PC-9 (cell line): ENCODE measurements at regions not wholly inside any gene's neighbourhood (a gene's known extent, or its start where the extent isn't known, plus 50 kb on each side); places are given as distances from the start of the nearest gene placed in this dataset.
A peak's percentile ranks its signal among the peaks of the same experiment; 100 is the strongest.

Source experiments
- BruUV-seq: library from RNA; stranded (reverse); fragments of 400-500 nt; replicated peaks from 2 replicates; lab custom pipeline; 2021; lab: Mats Ljungman, UMichigan
- CTCF ChIA-PET: fragments of 300-600 bp; sonication (Branson Sonifier 250); formaldehyde crosslinking; loops from one replicate; lab custom pipeline; 2022; ENCODE audit warnings: antibody characterized with exemption; lab: Charles Lee
- POLR2A ChIA-PET: fragments of 300-600 bp; sonication (Branson Sonifier 250); formaldehyde crosslinking; loops from one replicate; lab custom pipeline; 2022; ENCODE audit warnings: antibody characterized with exemption; ENCODE audit not compliant: unreplicated experiment; lab: Charles Lee
- DNase-seq, 2 experiments: peaks; one replicate each; pipeline versions ENCODE4 v3.0.0 to v3.0.0-alpha.2; 2015 to 2022; ENCODE audit warnings: mixed read lengths in 1 of 2
- H2AFZ ChIP-seq: fragments of 200-600 bp; sonication (generic); 2 replicates; pipeline ENCODE4 v1.8.1; 2017; ENCODE audit warnings: antibody characterized with exemption
- H3F3A ChIP-seq: fragments of 200-600 bp; sonication (generic); 2 replicates; pipeline ENCODE4 v1.8.1; 2017; ENCODE audit warnings: antibody characterized with exemption, mild to moderate bottlenecking, low read depth; ENCODE audit not compliant: insufficient read depth
- H3K27ac ChIP-seq: fragments of 200-600 bp; sonication (generic); 2 replicates; pipeline ENCODE4 v1.6.1; 2016; ENCODE audit warnings: mixed run types
- H3K27me3 ChIP-seq: fragments of 200-600 bp; sonication (generic); 2 replicates; pipeline ENCODE4 v1.6.1; 2016; ENCODE audit warnings: low read depth, mixed run types; ENCODE audit not compliant: insufficient read depth
- H3K36me3 ChIP-seq: fragments of 200-600 bp; sonication (generic); 2 replicates; pipeline ENCODE4 v1.6.1; 2016; ENCODE audit warnings: low read depth, mixed run types
- H3K4me1 ChIP-seq: fragments of 200-600 bp; sonication (generic); replicated peaks from 2 replicates; pipeline ENCODE4 v1.6.1; 2016; ENCODE audit warnings: mixed run types; ENCODE audit not compliant: insufficient read depth
- H3K4me2 ChIP-seq: fragments of 200-600 bp; sonication (generic); 2 replicates; pipeline ENCODE4 v1.6.1; 2017; ENCODE audit warnings: mixed run types
- H3K4me3 ChIP-seq: fragments of 200-600 bp; sonication (generic); 2 replicates; pipeline ENCODE4 v1.6.1; 2016; ENCODE audit warnings: mixed run types
- H3K79me2 ChIP-seq: fragments of 200-600 bp; sonication (generic); 2 replicates; pipeline ENCODE4 v1.6.1; 2017; ENCODE audit warnings: low read depth, mixed run types
- H3K9me2 ChIP-seq: fragments of 200-600 bp; sonication (generic); 2 replicates; pipeline ENCODE4 v1.8.1; 2017; ENCODE audit warnings: mild to moderate bottlenecking; ENCODE audit not compliant: insufficient read depth
- H3K9me3 ChIP-seq: fragments of 200-600 bp; sonication (generic); 2 replicates; pipeline ENCODE4 v1.8.1; 2016; ENCODE audit warnings: low read depth; ENCODE audit not compliant: insufficient read depth
- H4K20me1 ChIP-seq: fragments of 200-600 bp; sonication (generic); 2 replicates; pipeline ENCODE4 v1.8.1; 2017; ENCODE audit not compliant: insufficient read depth
- EZH2 ChIP-seq: fragments of 200-600 bp; sonication (generic); IDR thresholded peaks from 2 replicates; pipeline ENCODE4 v1.8.0; 2017; ENCODE audit warnings: antibody characterized with exemption, low read depth
- intact Hi-C: fragments of 100-400 bp; cut with micrococcal nuclease; formaldehyde crosslinking; loops from one replicate; pipeline ENCODE4 v1.10.0; 2022; ENCODE audit not compliant: unreplicated experiment
- TF ChIP-seq, protein P1 (sequence below): fragments of 200-600 bp; sonication (generic); conservative IDR thresholded peaks from 2 replicates; pipeline ENCODE4 v1.6.1; 2017; ENCODE audit warnings: mixed run types, antibody characterized with exemption, mild to moderate bottlenecking, moderate library complexity

- ChIA-PET CTCF (no interaction called here), POLR2A (no interaction called here)
- Histone ChIP-seq H3K9me2 (no peaks in the 10 kb centered on the region), H3K27me3 (no peaks in the 10 kb centered on the region), H3K36me3 (no peaks in the 10 kb centered on the region), H3K4me3 (no peak overlapping the region), H3K9me3 (no peaks in the 10 kb centered on the region), H4K20me1 (no peaks in the 10 kb centered on the region), H3K27ac (no peak overlapping the region), H2AFZ (no peak overlapping the region), H3K4me1 (no peaks in the 10 kb centered on the region), H3K79me2 (no peaks in the 10 kb centered on the region), H3K4me2 (no peak overlapping the region), H3F3A (no peaks in the 10 kb centered on the region)
- no TSS peak for BruUV-seq
- no peak for DNase-seq
- intact Hi-C loops, result loop anchor here (10.0 kb wide), 1 partner anchor 242 kb away; no protein-coding TSS in a partner anchor
- TF ChIP-seq, protein P1, sequence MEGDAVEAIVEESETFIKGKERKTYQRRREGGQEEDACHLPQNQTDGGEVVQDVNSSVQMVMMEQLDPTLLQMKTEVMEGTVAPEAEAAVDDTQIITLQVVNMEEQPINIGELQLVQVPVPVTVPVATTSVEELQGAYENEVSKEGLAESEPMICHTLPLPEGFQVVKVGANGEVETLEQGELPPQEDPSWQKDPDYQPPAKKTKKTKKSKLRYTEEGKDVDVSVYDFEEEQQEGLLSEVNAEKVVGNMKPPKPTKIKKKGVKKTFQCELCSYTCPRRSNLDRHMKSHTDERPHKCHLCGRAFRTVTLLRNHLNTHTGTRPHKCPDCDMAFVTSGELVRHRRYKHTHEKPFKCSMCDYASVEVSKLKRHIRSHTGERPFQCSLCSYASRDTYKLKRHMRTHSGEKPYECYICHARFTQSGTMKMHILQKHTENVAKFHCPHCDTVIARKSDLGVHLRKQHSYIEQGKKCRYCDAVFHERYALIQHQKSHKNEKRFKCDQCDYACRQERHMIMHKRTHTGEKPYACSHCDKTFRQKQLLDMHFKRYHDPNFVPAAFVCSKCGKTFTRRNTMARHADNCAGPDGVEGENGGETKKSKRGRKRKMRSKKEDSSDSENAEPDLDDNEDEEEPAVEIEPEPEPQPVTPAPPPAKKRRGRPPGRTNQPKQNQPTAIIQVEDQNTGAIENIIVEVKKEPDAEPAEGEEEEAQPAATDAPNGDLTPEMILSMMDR, result peak; percentile 70
- no peak for TF ChIP-seq EZH2
Observed at GRCh38 chrX:95076449-95076848, 1402.4 kb downstream of the FAM133A start.

DNA sequence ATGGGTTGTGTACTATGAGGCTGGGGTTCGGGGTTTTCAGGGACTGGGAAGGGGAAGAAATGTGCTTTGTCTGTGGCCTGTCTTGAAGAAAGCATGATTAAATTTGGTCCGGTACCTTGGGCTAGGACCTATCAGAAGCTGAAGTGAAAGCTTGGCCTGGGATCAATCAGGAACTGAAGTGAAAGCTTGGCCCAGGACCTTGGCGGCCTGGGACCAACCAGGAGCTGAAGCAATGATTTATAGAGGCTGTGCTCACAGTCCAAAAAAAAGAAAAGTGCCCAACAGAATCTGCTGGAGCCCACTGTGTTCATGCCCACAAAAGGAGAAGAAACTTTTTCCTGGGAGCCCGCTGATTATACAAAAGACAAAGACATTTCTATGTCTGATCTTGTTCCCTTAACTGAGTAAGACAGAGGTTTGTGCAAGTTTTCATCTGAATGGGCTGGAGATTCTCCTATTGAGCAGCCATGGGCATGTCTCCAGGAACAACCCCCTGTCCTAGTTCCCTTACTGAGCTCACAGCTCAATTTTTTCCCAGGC is 1427.9 kb downstream of the FAM133A start:
- intact Hi-C loops, result no loop called here
- H3K4me1 ChIP-seq, result no peaks in the 10 kb centered on the region
- ChIA-PET POLR2A (no interaction called here), CTCF (no interaction called here)
- no peaks in the 10 kb centered on the region for H3F3A ChIP-seq
- H3K9me2 ChIP-seq, result no peaks in the 10 kb centered on the region
- no peak overlapping the region for H3K4me2 ChIP-seq
- DNase-seq, result no peak
- no peak overlapping the region for H3K27ac ChIP-seq
- H3K27me3 ChIP-seq, result no peaks in the 10 kb centered on the region
- no peaks in the 10 kb centered on the region for H3K9me3 ChIP-seq
- H4K20me1 ChIP-seq, result no peaks in the 10 kb centered on the region
- H2AFZ ChIP-seq, result no peak overlapping the region
- TF ChIP-seq, protein P1, result no peak
- no peak for TF ChIP-seq EZH2
- no TSS peak for BruUV-seq
- no peaks in the 10 kb centered on the region for H3K36me3 ChIP-seq
- no peak overlapping the region for H3K4me3 ChIP-seq
- no peaks in the 10 kb centered on the region for H3K79me2 ChIP-seq

DNA sequence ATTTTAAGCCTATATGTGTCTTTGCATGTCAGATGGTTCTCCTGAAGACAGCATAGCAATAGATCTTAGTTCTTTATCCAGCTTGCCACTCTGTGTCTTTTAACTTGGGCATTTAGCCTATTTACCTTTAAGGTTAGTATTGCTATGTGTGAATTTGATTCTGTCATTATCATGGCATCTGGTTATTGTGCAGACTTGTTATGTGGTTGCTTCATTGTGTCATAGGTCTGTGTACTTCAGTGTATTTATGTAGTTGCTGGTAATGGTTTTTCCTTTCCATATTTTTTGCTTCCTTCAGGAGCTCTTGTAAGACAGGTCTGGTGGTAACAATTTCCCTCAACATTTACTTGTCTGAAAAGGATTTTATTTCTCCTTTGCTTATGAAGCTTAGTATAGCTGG is 1443.5 kb downstream of the FAM133A start:
- Histone ChIP-seq H4K20me1 (no peaks in the 10 kb centered on the region), H3K9me2 (no peaks in the 10 kb centered on the region), H3K27me3 (no peaks in the 10 kb centered on the region), H3K27ac (no peak overlapping the region), H3F3A (no peaks in the 10 kb centered on the region), H3K4me1 (no peaks in the 10 kb centered on the region), H3K9me3 (no peaks in the 10 kb centered on the region), H3K4me2 (no peak overlapping the region), H3K4me3 (no peak overlapping the region), H2AFZ (no peak overlapping the region), H3K79me2 (no peaks in the 10 kb centered on the region), H3K36me3 (no peaks in the 10 kb centered on the region)
- ChIA-PET CTCF (no interaction called here), POLR2A (no interaction called here)
- intact Hi-C loops, result no loop called here
- DNase-seq, result no peak
- TF ChIP-seq, protein P1, result no peak
- no peak for TF ChIP-seq EZH2
- BruUV-seq, result no TSS peak
